ENCODE measurements at regions not wholly inside any gene's neighbourhood (a gene's known extent, or its start where the extent isn't known, plus 50 kb on each side); places are given as distances from the start of the nearest gene placed in this dataset.
"Not testable (repeated sequence)": the region's sequence is repeated elsewhere in the genome, so short reads cannot be mapped to it uniquely, and the experiment has no call there.

DNA sequence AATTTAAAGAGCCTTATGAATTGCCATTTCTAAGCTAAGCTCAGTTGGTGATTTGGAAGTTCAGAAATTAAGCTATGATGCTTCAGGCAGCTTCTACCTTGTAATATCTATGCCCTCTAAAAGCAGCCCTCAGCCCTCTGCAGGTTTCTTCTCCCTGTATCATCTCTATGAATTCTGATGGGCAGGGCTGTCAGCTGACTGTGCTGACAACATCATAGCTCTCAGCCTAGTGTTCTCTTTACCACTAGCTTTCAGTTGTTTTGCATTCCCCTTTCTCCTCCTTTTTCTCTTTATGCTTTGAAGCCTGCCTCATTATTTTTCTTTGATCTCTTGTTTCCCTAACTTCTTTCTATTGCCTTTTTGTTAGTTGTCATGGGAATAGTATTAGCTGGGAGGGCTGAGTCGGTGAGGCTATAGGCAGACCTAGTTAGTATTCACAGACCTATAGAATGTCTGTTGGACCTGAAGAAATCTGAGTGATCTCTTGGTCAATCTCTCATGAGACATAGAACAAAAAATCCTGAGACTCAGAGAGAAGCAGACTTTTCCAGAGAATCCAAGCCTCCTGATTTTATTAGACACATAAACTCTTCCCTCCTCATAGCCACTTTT, 535.4 kb downstream of the RAB38 start:
- no peak for DNase-seq (ENCODE audit: low spot score)

DNA sequence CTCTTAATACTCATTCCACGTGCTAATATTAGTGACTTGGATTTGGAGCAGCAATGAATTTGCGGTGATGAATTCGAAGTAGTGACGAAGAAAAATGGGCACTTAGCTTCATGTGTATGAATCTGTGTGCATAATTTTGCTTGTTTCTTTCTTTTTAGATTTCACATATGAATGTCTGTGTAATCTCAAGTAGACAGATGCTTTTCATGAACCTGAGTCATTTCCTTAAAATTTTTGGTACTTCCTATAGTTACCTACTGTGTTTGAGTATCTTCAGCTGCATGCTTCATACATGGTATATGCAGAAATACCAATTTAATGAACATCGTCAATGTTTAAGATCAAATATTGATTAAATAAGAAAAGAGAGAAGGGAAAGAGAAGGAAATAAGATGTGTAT, 540.2 kb downstream of the RAB38 start:
- DNase-seq (ENCODE audit: low spot score), result no peak

DNA sequence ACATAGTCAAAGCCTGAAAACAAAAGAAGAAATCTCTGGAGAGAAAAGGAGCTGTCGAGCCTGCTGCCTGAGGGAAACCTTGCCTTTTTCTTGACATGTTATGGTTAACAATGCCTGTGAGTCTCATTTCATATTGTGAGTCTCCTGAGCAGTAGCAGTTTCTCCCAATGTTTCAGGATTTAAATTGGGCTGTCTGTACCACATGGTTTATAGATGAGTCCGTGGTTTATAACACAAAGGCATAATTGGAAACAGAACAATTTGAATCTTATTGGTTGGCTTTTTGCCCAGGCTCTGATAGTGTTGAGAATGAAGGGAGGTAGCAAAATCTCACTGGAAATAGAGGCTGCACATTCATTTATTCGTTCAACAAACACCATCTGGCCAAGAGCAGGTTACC, 540.9 kb downstream of the RAB38 start:
- no peak for DNase-seq (ENCODE audit: low spot score)

DNA sequence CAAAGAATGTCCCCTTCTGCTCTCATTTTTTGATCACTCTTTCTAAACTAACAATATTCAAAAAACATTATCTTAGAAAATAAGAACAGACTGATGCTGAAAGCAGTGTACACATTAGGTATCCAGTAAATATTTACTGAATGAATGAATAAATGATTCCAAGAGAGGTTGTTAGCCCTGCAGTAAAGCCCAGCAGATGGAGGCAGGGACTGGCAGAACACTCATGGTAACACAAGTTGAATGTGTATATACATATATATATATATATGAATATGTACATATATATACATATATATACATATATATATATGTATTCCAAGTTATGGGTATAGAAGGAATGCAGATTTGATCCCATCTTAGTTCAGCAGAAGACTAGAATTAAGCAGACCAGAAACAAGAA, 546.3 kb downstream of the RAB38 start:
- no peak for DNase-seq (ENCODE audit: low spot score)

DNA sequence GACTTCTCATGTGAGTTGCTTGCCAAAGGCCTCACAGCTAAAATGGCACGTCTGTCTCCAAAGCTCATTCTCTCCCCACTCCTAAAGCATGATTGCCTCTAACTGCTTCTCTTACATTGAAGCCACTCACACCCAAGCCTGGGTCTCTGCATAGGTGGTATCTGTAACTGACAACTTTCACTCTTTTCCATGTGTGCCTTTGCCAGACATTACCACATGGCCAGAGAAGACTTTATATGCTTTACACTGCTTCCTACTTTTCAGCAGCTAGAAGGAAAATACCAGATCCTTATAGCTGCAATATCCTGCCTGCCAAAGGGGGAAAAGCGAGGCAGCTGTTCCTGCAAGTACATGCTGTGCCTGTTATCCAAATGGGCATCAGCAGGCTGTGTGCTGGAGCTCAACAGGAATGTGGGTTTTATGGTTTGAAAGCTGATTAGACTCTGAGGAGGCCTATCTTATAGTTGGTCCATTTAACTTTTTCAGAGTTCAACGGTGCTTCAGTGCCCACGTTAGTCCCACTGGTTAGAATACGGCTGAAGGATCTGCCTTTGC, 547.1 kb downstream of the RAB38 start:
- no peak for DNase-seq (ENCODE audit: low spot score)

DNA sequence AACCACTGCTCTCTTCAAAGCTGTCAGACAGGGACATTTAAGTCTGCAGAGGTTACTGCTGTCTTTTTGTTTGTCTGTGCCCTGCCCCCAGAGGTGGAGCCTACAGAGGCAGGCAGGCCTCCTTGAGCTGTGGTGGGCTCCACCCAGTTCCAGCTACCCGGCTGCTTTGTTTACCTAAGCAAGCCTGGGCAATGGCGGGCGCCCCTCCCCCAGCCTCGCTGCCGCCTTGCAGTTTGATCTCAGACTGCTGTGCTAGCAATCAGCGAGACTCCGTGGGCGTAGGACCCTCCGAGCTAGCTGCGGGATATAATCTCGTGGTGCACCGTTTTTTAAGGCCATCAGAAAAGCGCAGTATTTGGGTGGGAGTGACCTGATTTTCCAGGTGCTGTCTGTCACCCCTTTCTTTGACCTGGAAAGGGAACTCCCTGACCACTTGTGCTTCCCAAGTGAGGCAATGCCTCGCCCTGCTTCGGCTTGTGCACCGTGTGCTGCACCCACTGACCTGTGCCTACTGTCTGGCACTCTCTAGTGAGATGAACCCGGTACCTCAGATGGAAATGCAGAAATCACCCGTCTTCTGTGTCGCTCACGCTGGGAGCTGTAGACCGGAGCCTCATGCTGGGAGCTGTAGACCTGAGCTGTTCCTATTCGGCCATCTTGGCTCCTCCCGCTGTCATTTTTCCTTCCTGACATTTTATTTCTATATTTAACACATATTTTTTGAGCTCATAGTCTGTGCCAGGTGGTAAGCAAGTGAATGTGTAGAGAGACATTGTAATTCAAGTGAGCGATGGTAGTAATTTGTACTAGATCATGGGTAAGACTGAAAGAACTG, 551.5 kb downstream of the RAB38 start:
- not testable (repeated sequence) for DNase-seq (ENCODE audit: low spot score)

DNA sequence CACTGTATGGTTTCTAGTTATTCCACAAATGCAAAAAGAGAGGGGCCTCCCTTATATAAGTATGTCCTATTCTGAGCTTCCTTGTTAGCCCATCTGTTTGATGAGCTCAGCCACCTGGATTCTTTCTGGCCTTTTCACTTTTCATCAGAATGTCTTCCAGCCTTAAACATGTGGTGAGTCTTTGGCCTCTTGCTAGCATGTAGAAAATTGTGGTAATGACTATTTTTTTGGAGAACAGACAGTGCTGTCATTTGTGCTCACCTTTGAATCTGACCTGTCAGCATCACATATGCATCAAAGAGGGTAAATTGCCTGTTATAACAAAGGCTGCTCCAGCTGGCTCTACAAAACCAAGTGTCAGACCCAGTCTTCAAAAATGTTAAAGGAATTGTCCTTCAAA, 558.7 kb downstream of the RAB38 start:
- no peak for DNase-seq (ENCODE audit: low spot score)

DNA sequence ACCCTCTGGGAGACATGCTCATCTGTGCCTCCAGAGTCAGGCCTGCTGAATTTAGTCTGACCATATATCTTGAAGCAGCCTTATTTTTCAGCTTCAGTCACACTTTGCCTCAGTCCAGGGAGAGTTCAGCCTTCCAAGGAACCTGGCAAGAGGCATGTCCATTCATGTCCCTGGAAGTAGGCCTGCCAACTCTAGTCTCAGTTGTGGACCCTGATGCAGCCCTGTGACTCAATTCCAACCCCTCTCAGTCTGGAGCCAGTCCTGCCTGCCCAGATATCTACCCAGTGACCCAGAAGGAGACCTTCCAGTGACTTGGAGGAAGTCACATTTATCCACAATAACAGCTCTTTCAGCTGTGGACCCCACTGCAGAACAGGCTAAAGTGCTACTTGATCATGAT, 566.6 kb downstream of the TMEM135 start:
- DNase-seq (ENCODE audit: low spot score), result no peak

DNA sequence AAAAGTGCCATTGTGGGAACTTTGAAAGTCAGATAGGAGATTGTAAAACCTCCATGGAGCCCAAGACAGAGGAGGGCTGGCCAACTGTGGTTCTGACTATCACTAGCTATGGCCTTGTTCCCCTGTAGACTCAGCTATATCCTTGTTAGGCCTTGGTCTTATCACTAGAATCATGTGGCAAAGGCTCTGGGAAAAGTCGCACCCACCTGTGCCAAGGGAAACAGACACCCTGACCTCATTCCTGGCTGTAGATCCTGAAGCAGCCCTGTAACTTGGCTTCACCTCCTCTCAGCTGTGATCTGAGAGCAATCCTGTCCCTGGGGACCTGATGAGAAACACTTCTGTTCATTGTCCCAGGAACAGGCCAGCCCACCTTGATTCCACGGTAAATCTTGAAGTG, 566.2 kb downstream of the TMEM135 start:
- no peak for DNase-seq (ENCODE audit: low spot score)

DNA sequence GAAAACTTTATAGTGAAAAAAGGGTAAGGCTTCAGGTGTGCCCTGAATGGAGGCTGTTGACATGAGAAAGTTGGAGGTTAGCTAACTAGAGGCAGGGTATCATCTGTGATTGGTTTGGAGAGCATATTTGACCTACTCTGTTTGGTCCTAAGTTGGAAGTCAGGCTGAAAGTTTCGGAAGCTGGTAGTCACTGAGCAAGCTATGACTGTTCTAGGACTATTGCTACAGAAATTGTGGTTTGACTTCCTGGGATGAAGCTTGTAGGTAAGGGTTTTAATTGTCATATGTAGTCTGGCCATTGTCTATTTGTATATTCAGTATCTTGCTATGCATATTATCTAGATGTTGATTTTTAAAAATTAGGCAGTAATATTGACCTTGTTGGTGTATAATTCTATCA, 565.0 kb downstream of the TMEM135 start:
- DNase-seq (ENCODE audit: low spot score), result no peak

DNA sequence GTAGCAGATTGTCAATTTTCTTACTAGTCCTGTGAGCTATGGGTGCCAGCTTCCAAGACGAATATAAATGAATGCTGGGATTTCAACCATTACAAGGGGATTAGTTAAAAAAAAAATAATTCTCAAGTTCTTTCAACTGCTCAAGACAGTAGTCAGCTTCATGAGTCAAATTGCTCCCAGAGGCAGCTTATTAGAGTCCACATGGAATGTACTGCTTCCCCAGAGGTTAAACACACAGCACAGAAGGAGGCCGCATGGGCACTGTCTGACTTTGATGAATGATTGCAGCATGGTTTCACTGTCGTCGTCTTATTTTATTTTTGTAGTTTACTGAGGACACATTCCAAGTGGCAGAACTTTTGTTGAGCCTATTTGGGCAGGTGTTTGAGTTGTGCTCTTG, 563.2 kb downstream of the TMEM135 start:
- DNase-seq (ENCODE audit: low spot score), result no peak

DNA sequence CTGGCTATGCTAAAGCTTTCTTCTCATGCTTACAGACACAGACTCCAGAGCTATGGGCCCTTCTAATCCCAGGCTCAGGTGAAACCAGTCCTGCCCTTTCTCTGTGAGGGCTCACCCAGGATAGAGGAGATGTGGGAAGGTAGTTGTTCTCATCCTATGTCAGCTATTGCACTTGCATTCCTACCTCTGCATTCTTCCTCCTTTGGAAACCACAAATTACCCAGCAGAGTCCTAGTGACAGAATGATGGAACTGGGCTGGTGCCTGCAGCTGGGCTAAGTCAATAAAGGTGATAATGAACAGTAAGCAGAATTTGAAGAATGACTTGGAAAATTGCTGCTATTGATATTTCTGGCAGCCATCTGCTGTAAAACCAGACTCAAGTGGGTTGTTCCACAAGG, 560.0 kb downstream of the TMEM135 start:
- no peak for DNase-seq (ENCODE audit: low spot score)

DNA sequence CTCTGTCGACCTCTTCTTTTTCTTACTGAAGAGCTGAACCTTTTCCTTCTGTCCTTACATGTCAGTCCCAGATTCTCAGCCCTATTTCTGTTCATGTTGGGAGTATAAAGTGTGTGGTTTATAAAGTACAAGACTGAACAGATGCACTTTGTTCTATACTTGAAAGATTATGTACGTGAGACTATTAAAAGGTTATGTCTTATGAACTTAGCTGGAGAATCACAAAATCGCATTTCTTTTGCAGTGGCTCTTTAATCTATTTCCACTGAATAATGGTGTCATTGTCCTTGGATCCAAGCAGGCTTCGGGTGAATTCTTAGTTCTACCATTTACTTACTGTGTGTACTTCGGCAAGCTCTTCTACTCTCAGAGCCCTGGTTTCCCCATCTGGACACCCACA, 558.4 kb downstream of the TMEM135 start:
- no peak for DNase-seq (ENCODE audit: low spot score)

DNA sequence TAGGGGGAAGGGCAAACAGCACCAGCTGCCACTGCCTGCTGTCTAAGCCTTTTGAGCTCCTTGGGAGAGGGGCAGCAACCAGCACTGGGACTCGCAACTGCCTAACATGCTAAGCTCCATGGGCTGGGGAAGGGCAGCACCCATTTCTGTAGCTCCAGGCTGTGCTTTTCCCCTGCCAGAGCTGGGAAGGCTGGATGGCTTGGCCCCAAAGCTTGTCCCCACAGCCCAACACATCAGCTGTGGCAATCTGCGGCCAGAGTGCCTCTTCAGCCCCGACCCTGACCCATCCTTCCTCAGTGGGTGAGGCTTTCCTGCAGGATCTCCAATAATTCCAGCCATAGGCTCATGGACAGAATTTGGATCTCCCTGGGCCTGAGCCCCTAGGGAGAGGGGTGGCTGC, 551.3 kb downstream of the TMEM135 start:
- no peak for DNase-seq (ENCODE audit: low spot score)

DNA sequence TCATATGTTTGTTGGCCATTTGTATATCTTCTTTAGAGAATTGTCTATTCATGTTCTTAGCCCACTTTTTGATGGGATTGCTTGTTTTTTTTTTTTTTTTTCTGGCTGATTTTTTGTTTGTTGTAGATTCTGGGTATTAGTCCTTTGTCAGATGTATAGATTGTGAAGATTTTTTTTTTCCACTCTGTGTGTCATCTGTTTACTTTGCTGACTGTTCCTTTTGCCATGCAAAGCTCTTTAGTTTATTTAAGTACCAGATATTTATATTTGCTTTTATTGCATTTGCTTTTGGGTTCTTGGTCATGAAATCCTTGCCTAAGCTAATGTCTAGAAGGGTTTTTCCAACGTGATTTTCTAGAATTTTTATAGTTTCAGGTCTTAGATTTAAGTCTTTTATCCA, 547.9 kb downstream of the TMEM135 start:
- not testable (repeated sequence) for DNase-seq (ENCODE audit: low spot score)

DNA sequence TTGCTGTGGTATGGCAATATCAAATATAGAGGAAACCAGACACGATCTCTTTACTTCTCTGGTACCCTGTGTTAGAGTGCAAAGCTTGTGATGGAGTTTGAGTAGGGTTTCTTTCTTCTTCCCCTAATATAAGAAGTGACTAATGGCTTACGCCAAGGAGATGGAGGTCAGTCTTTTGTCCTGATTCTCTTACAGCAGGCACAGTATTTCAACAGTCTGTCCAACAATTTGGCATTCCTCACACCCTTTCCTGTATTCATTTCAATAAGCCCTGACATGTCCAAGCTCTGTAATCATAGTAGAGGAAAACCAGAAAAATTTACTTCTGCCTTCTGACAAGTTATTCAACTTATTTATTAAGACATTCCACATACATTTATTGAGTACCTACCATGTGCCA, 546.2 kb downstream of the TMEM135 start:
- no peak for DNase-seq (ENCODE audit: low spot score)

DNA sequence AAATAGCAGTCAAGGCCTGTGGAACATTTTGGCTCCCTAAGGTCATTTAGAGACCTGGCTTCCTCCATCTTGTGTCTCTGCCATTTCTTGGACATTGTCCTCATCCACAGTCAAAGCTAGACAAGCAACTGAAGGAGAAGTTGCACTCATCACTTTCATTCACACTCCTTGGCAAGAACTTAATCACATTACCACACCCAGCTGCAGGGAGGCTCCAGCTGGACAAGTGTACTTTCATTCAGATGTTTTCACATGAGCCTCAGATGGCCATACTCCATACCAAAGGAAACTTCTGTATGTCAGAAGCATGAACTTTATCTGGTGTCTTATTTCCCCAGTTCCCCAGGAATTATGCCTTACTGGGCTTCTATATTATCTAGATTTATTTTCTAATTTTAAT, 537.4 kb downstream of the TMEM135 start:
- DNase-seq (ENCODE audit: low spot score), result no peak

DNA sequence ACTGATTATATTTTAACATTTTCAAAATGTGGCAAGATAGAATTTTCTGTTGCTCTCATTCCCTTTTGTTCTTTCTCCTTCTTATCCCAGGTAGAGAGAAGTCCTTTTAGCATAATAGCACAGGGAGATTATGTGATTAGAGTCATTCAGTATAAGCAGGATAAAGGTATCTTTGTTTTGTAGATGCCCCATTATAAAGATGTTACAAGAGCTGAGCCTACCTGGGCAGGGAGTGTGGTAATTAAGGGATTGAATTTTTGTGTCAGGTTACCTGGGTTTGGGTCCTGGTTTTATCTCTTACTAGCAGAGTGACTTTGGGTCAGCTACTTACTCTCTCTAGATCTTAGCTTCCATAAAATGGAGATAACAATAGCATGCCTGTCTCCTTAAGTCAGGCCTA, 536.5 kb downstream of the TMEM135 start:
- DNase-seq (ENCODE audit: low spot score), result no peak

DNA sequence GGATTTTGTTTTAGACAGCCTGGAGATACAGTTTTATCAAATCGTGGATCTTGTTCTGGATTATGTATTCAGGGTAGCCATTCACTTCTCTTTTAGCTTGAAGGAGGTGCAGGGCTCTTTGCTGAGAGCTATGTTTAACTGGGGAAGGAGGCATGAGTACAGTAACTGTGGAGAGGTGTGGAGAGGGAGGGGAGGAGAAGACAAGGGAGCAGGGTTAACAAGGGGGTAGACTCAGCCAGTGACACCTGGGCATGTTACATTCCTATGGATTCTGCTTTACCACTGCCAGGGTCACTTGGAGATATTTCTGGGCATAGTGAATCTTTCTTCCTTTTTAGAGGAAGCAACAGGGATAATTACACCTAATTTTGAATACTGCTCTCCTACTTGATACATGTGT, 536.0 kb downstream of the TMEM135 start:
- no peak for DNase-seq (ENCODE audit: low spot score)

DNA sequence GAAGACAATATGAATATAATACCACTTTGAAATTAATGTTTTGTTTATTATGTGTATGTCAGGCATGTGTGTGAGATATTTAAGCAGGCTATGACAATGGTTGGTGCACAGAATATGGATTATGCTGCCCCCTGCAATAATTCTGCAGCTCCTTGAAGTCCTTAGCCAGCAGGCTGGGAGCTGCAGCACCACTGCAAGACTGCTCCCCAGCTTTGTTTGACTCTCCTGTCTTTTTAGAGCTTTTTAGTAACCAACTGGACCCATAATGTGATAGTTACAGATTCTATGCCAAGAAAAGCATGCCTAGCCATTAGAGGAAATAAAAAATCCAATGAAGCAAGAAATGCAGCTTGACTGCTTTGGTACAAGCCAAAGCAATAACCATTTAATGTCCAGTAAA, 535.1 kb downstream of the TMEM135 start:
- DNase-seq (ENCODE audit: low spot score), result no peak

DNA sequence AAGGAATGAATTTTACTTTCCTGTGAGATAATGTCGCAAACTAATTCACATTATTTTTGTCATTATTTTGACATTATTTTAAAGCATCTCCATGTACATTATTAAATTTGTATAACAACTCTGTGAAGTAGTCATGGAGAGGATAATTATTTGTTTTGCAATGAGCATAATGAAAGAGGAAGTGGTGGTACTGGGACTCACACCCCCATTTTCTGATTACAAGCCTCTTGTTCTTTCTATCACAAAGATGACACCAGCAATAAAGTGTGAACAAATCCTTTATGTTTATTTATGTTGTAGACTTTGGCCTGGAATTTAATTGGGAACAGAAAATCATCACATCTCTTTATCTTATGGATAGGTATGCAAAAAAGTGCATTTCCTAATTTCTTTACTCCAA, 522.6 kb downstream of the TMEM135 start:
- DNase-seq (ENCODE audit: low spot score), result no peak

DNA sequence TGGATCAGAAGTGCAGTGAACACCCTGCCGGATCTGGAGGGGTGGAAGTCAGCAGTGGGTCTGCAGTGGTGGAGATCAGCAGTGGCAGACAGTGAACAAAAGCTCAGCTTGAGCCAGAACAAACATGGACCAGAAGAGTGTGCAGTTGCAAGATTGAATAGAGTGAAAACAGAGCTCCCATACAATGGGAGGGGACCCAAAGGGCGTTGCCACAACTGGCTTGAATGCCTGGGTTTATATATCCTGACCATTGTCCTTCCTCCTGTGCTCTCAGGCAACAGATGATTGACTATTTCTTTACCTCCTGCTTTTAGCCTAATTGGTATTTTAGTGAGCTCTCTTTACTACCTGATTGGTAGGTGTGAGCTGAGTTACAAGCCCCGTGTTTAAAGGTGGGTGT, 522.1 kb downstream of the TMEM135 start:
- not testable (repeated sequence) for DNase-seq (ENCODE audit: low spot score)

DNA sequence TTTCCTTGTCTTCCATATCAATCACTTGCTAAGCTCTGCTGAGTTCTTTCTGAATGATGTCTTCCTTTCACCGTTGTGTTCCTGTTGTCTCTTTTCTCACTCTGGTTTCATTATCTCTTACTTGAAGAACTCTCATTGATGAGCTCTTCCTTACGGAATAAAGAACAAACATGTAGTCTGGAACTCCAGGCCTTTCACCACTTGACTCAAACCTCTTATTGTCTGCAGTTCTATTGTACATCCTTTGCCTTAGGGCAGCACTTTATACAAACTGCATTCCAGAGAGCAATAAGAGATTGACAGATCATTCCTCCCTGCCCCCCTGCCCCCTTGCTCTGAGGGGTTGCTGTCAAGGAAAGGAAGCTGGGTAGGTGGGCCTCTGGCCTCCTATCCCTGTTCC, 517.4 kb downstream of the TMEM135 start:
- DNase-seq (ENCODE audit: low spot score), result no peak

DNA sequence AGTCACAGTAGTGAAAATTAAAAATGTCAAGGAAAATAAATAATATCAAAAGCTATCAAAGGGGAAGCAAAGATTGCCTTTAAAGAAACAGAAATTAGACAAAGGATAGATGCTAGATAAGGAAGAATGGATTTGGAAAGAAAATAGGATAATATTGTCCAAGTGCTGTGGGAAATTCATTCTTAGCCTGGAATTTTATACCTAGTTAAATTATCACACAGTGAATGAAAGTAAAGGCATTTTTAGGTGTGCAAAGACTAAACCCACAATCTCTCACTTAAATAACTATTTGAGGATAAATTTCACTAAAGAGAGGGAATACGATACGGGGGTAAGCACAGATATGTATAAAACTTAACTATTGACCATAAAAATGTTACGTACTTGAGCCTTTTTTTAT, 511.1 kb downstream of the TMEM135 start:
- DNase-seq (ENCODE audit: low spot score), result no peak
